Activated CD4-positive, alpha-beta T cell treated with anti-CD3 and anti-CD28 coated beads for 48 hours (primary cell): ENCODE measurements at regions not wholly inside any gene's neighbourhood (a gene's known extent, or its start where the extent isn't known, plus 50 kb on each side); places are given as distances from the start of the nearest gene placed in this dataset.

ENCODE experiments used
- DNase-seq: peaks from one replicate; pipeline ENCODE4 v3.0.0-alpha.2; 2020

DNA sequence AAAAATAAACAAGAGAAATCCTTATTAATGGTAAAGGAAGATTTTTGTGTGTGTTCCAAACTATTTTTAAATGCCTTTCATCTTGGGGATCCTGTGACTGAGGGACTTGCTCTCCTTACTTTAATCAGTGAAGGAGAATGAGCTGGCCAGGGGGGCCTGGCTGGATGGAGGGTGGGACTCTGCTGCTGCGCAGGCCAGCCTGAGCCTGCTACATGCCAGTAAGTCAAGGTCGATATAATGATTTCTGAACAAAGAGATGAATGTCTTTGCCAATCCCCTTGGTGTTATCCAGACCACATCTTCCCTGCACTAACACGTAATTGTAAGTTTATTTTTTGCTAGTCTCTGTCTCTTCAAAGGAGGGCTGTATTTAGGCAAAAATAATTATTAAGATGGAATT, 1679.2 kb upstream of the TENM3 start:
- no peak for DNase-seq

DNA sequence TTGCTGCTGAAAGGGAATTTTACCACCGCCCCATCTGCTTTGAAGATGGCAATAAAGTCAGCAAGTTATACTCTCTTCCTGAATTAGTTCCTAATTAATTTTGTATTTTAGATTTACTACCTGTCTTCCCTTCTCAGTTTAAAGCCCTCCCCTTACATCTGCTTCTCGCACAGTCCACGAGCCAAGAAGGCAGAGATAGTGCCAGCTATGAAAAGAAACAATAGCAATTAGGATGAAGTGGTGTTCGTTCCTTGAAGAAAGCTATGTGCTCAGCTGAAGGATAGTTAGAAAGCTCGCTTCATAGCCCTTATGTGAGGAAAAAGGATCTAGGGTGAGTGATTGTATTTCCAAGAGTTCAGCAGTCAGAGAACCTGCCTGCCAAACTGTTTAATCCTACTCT, 1678.8 kb upstream of the TENM3 start:
- DNase-seq = no peak

DNA sequence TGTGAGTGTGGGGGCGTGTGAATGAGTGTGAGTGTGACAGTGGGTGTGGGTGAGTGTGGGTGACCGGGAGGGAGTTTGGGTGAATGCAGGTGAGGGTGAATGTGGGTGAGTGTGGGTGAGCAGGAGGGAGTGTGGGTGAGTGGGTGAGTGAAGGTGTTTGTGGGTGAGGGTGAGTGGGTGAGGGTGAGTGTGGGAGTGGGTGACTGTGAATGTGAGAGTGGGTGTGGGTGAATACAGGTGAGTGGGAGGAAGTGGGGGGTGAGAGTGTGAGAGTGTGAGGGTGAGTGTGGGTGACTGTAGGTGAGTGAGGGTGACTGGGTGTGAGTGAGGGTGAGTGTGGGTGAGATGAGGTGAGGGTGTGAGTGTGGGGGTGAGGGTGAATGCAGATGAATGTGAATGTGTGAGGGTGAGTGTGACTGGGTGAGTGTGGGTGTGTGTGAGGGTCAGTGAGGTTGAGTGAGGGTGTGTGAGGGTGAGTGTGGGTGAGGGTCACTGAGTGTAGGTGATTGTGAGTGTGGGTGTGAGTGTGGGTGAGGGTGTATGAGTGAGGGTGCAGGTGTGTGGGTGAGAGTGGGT, 1677.3 kb upstream of the TENM3 start:
- DNase-seq = no peak

DNA sequence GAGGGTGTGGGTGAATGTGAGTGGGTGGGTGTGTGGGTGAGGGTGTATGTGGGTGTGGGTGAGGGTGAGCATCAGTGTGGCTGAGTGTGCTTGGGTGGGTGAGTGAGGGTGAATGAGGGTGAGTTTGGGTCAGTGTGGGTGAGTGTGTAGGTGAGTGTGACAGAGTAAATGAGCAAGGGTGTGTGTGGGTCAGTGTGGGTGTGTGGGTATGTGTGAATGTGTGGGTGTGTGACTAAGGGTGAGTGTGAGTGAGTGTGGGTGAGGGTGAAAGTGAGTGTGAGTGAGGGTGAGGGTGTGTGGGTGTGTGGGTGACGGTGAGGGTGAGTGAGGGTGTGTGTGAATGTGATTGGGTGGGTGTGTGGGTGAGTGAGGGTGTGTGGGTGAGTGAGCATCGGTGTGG, 1676.7 kb upstream of the TENM3 start:
- DNase-seq = no peak

- DNase-seq = no peak
Observed at GRCh38 chr4:180567080-180567479, 1676.1 kb upstream of the TENM3 start.

DNA sequence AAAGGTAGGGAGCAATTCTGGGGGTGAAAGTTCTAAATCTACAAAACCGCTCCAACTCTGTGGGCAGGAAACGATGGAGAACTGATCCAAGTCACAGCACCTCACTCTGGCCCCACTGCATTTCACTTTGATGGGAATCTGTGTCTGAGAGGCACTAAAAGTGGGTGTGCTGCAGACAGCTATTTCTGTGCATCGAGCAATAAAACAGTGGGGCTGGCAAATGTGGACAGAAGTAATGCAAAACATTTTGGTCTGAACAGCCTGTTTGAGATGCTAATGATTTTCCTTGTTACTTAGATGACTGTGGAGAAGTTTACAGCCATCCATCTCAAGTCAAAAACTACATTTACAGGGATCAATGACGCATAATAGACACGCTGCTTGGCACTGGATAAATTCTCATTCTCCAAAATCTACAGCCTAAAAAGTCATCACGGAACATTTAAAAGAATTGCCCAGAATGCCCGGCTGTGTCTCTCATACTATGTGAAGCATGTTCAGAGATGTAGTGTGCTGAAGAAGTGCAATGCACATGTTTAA, 1671.6 kb upstream of the TENM3 start:
- DNase-seq = no peak

DNA sequence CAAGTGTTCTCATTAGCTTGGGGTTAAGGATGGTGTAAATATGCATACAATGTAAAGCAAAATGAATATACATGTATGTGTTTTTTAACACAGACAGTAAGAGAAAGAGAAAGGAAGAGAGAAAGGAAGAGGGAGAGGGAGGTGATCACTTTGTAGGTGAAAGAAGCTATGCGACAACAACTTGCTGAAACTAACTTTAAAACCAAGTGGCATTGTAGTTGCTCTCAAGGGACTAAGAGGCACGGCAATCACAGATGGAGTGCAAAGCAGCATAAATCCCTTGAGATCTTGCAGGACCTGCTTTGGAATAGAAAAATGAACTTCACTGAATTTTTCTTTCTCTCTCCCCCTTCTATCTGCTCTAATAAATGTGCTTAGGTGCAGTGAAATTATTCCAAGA, 1665.0 kb upstream of the TENM3 start:
- no peak for DNase-seq

DNA sequence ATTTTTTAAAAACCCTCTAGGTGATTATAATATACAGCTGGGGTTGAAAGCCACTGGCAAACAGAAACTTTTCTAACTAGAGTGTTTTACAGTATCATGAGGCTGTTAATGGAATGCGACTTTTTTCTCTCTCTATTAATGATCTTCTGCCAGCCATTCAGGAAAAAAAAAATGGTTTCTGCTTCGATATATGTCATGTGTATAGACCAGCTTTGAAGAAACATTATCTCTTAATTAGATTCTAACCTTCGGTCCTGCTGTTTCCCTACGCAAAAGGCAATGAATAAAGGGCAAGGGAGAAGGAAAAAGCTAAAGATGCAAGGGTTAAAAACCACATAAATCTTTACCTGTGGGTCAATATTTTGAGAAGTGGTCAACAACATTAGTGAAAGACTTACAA, 1662.1 kb upstream of the TENM3 start:
- no peak for DNase-seq

DNA sequence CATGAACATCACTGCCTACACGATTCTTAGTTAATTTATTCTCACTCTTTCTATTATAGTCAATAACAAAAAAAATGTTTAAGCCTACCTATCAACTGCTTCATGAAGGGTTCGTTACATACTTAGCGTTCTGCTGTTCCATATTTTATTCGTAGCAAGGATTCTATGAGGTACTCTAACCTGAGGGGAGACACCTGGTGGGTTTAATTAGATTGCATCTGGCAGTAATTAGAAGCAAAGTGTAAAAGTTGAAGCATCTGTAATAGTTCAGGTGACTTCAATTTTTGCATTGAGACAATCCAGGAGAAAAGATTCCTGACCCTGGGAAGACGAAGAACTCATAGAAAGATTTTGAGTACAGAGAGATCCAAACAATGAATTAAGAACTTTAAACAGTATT, 1655.8 kb upstream of the TENM3 start:
- no peak for DNase-seq

DNA sequence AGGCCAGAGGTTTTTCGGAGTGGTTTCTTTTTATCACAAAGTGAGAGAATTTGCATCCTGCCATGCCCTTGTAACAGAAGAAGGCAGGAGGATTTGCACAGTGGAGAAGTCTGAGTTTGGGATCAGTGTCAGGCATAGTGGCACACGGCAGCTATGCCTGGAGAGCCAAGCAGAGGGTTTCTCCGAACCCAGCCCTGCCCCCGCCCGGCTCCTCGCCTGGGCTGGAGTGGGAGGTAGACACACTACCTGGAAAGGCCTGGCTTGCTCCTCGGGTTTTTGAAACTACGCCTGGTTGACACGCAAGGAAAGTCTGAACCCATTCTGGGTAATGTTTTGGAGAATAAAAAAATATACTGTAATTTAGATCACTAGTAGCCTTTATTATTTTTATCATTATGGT, 1653.6 kb upstream of the TENM3 start:
- DNase-seq = no peak

GRCh38 chr4:180596888-180597483, 1646.2 kb upstream of the TENM3 start:
- DNase-seq = no peak

GRCh38 chr4:180598281-180598680, 1644.9 kb upstream of the TENM3 start:
- no peak for DNase-seq

GRCh38 chr4:180603791-180604190, 1639.4 kb upstream of the TENM3 start:
- no peak for DNase-seq

GRCh38 chr4:180610324-180610723, 1632.9 kb upstream of the TENM3 start:
- DNase-seq = no peak

- DNase-seq = no peak
Observed at GRCh38 chr4:180615746-180616145, 1627.5 kb upstream of the TENM3 start.

GRCh38 chr4:180617196-180617595, 1626.0 kb upstream of the TENM3 start:
- DNase-seq = no peak

- no peak for DNase-seq
Observed at GRCh38 chr4:180618396-180618795, 1624.8 kb upstream of the TENM3 start.

DNA sequence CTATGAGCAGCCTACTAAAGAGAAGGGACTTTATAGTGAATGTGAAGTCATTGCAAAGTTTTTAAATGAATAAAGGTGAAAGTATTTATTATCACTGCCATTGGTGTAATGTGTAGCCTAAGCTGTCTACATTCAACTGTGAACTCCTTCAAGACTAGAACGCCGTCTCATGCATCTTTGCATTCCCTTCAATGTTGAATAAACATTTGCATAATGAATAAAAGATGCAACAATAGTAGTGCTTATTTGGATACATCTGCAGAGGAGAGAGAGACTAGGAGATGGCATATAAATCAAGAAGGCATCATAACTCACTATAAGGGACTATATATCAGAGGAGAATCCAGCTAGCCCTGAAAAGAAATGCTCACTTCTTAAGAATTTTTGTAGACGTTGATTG, 1623.8 kb upstream of the TENM3 start:
- no peak for DNase-seq

GRCh38 chr4:180622254-180622653, 1620.9 kb upstream of the TENM3 start:
- no peak for DNase-seq

DNA sequence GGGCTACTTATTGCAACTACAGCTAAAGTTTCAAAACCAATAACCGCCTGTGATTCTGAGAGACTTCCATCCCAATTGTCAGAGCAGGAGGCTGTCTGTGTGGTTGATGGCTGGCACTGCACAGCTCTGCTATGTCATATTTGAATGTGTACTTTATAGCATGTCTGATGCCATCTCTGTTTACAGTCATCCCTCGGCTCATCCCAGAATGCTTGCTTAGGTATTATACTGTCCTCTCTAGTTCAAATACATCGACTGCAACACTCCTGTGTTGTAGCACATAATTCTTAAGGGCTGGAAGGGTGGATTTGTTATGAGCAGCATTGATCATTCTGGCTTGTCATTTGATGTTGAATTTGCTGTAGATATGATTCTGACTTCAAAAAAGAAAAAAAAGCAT, 1617.5 kb upstream of the TENM3 start:
- DNase-seq = no peak

DNA sequence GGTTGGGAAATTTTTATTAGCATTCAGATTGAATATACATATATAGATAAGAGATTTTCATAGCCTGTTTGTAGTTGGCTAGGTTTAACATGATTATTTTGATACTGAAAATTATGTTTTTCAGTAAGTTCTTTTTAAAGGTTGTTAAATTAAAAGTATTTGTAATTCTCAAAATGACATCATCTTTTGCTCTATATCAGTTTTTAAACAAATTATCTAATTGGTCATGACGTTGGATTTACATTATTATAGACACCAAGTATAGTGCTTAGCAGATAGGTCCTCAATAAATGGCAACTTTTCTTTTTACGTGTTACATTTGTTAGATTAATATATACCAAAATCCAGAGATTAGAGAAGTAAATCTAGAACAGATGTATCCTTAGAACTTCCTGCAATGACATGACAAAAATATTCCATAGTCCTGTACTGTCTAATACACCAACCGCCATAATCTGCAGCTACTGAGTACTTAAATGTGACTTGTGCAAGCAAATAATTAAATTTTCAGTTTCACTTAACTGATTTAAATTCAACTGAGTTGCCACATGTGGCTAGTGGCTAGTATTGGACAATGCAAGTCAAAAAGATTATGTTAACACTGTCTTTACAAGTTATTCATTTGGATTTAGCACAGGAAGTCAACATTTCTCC, 1613.1 kb upstream of the TENM3 start:
- no peak for DNase-seq

DNA sequence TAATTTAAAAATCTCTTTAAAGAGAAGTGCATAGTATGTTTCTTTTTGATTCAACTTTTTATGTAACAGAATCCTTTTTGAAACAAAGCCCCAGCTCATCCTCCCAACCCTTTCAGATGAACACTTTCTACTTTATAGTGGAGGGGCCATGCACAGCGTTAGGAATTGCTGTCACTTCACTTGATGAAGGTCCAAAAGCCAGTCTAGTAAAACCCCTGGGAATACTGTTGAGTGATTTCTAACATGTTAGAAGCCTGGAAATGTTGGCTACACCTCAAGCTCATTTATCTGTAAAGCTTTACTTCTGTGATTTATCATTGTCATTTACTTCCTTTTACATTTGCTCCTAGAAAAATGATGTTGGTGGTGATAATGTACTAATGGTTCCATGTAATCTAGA, 1608.9 kb upstream of the TENM3 start:
- DNase-seq = no peak

DNA sequence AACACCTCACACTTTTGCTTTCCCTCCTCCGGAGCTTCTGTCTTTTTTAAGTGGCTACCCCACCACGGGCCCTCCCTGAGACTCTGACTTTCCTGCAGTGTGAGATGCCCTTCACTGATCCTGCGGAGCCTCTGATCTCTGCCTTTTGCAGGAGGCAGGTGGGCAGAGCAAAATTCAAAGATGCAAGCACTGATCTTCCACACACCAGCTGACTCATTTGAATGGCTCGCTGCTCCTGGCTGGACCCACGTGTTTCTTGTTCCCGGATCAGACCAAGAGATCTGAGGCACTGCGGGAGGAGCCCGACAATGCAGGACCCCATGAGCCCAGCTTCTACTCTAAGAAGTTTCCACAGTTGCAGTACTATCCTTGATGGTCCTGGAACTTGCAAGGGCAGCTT, 1607.9 kb upstream of the TENM3 start:
- DNase-seq = no peak

DNA sequence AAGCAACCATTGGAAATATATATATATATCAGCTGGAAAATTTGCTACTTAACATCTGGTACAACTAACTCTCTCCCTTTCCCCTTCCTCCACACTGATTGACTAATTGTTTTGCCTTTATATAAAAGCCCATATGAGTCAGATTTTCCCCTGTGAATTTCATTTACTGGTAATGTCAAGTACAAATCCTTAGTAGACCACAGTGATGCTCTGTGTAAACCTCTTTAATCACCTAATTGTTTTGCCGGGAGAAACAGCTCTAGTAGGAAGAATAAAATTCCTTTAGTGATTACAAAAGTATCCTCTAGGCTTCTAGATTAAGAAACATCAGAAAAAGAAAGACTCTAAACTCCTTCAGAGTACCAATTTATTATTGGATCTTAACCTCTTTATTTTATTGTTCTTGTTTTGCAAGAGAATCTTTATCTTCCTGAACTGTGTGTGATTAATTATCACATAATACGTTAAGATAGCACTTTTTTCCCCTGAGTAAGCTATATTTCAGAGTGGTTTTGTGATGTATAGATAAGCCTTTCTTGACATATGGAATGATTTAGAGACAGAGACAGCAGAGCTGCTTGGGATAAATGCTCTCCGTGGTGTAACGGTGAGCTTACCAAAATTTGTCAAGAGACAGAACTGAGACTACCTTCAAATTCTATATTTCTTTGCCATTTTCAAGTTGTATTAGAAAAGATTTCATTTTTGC, 1606.4 kb upstream of the TENM3 start:
- no peak for DNase-seq
